Stimulated activated CD4-positive, alpha-beta T cell treated with anti-CD3 and anti-CD28 coated beads, Interleukin-15, amount 100 ng/mL, for 1 hour (primary cell): ENCODE measurements at regions not wholly inside any gene's neighbourhood (a gene's known extent, or its start where the extent isn't known, plus 50 kb on each side); places are given as distances from the start of the nearest gene placed in this dataset.

Source experiments
- DNase-seq, 2 donors: peaks; one replicate each; pipeline ENCODE4 v3.0.0-alpha.2; 2020; ENCODE audit warnings: low read depth in 1 of 2, low spot score in 1 of 2

- no peak for DNase-seq
Measured at GRCh38 chr1:168960114-168960513, 146.4 kb upstream of the ATP1B1 start.

- no peak for DNase-seq
Measured at GRCh38 chr1:168960595-168960994, 145.9 kb upstream of the ATP1B1 start.

- DNase-seq = no peak
Measured at GRCh38 chr1:168963601-168964000, 142.9 kb upstream of the ATP1B1 start.

GRCh38 chr1:168964478-168964877, 142.0 kb upstream of the ATP1B1 start:
- no peak for DNase-seq

GRCh38 chr1:168966217-168966616, 140.3 kb upstream of the ATP1B1 start:
- DNase-seq = no peak

- no peak for DNase-seq
Measured at GRCh38 chr1:168966636-168967035, 139.9 kb upstream of the ATP1B1 start.

- DNase-seq = no peak
Measured at GRCh38 chr1:168970926-168971659, 135.4 kb upstream of the ATP1B1 start.

GRCh38 chr1:168972225-168972624, 134.3 kb upstream of the ATP1B1 start:
- no peak for DNase-seq

- DNase-seq = no peak
Measured at GRCh38 chr1:168972887-168973286, 133.6 kb upstream of the ATP1B1 start.

- DNase-seq = no peak
Measured at GRCh38 chr1:168974117-168974516, 132.4 kb upstream of the ATP1B1 start.

- no peak for DNase-seq
Measured at GRCh38 chr1:168974611-168975010, 131.9 kb upstream of the ATP1B1 start.

- DNase-seq = no peak
Measured at GRCh38 chr1:168976267-168976666, 130.2 kb upstream of the ATP1B1 start.

- no peak for DNase-seq
Measured at GRCh38 chr1:168977618-168978017, 128.9 kb upstream of the ATP1B1 start.

GRCh38 chr1:168979276-168979675, 127.2 kb upstream of the ATP1B1 start:
- no peak for DNase-seq

- no peak for DNase-seq
Measured at GRCh38 chr1:168980180-168980579, 126.3 kb upstream of the ATP1B1 start.

GRCh38 chr1:168980656-168981055, 125.8 kb upstream of the ATP1B1 start:
- DNase-seq = no peak

- no peak for DNase-seq
Measured at GRCh38 chr1:168982778-168983177, 123.7 kb upstream of the ATP1B1 start.

- no peak for DNase-seq
Measured at GRCh38 chr1:168987330-168987729, 119.2 kb upstream of the ATP1B1 start.

GRCh38 chr1:168987923-168988322, 118.6 kb upstream of the ATP1B1 start:
- DNase-seq = no peak

GRCh38 chr1:168989985-168990384, 116.5 kb upstream of the ATP1B1 start:
- DNase-seq = no peak

GRCh38 chr1:168991667-168992475, 114.6 kb upstream of the ATP1B1 start:
- no peak for DNase-seq

GRCh38 chr1:169001353-169001752, 105.1 kb upstream of the ATP1B1 start:
- DNase-seq = no peak
